GM18951 (cell line): ENCODE measurements at regions not wholly inside any gene's neighbourhood (a gene's known extent, or its start where the extent isn't known, plus 50 kb on each side); places are given as distances from the start of the nearest gene placed in this dataset.

Experiments
- POLR2A ChIP-seq: IDR thresholded peaks from 4 replicates; pipeline ENCODE4 v1.6.1; 2011; ENCODE audit warnings: mild to moderate bottlenecking; ENCODE audit not compliant: insufficient read length, insufficient read depth; ENCODE audit errors: extremely low read depth
- in situ Hi-C: fragments of 300-500 bp; cut with MboI; formaldehyde crosslinking; loops from one replicate; pipeline ENCODE4 v1.12.0; 2022; ENCODE audit warnings: low sequenced_read_pairs, mixed read lengths, inconsistent platforms; ENCODE audit not compliant: unreplicated experiment

- in situ Hi-C loops = no loop called here
- TF ChIP-seq POLR2A = no peak
Observed at GRCh38 chr19:30865511-30865910, 483.7 kb downstream of the TSHZ3 start.

- in situ Hi-C loops = no loop called here
- TF ChIP-seq POLR2A = no peak
Observed at GRCh38 chr19:30864391-30865215, 484.6 kb downstream of the TSHZ3 start.

- in situ Hi-C loops = no loop called here
Observed at GRCh38 chr19:30862876-30863275, 486.4 kb downstream of the TSHZ3 start.

GRCh38 chr19:30861919-30862318, 487.3 kb downstream of the TSHZ3 start:
- in situ Hi-C loops = no loop called here

More at GRCh38 chr19:30862876-30863275, 486.4 kb downstream of the TSHZ3 start:
- TF ChIP-seq POLR2A = no peak

GRCh38 chr19:30857966-30858490, 485.8 kb downstream of the ZNF536 start:
- in situ Hi-C loops = no loop called here
- no peak for TF ChIP-seq POLR2A

More at GRCh38 chr19:30861919-30862318, 487.3 kb downstream of the TSHZ3 start:
- no peak for TF ChIP-seq POLR2A

- TF ChIP-seq POLR2A = no peak
- in situ Hi-C loops = no loop called here
Observed at GRCh38 chr19:30857388-30857787, 485.2 kb downstream of the ZNF536 start.

GRCh38 chr19:30856786-30857185, 484.6 kb downstream of the ZNF536 start:
- in situ Hi-C loops = no loop called here

GRCh38 chr19:30856376-30856775, 484.2 kb downstream of the ZNF536 start:
- in situ Hi-C loops = no loop called here
- TF ChIP-seq POLR2A = no peak

More at GRCh38 chr19:30856786-30857185, 484.6 kb downstream of the ZNF536 start:
- TF ChIP-seq POLR2A = no peak

- TF ChIP-seq POLR2A = no peak
- in situ Hi-C loops = no loop called here
Observed at GRCh38 chr19:30855442-30855841, 483.3 kb downstream of the ZNF536 start.

- in situ Hi-C loops = no loop called here
- no peak for TF ChIP-seq POLR2A
Observed at GRCh38 chr19:30854661-30855060, 482.5 kb downstream of the ZNF536 start.

- in situ Hi-C loops = no loop called here
Observed at GRCh38 chr19:30854207-30854606, 482.0 kb downstream of the ZNF536 start.

GRCh38 chr19:30853036-30853435, 480.9 kb downstream of the ZNF536 start:
- TF ChIP-seq POLR2A = no peak
- in situ Hi-C loops = no loop called here

More at GRCh38 chr19:30854207-30854606, 482.0 kb downstream of the ZNF536 start:
- TF ChIP-seq POLR2A = no peak

GRCh38 chr19:30852168-30852567, 480.0 kb downstream of the ZNF536 start:
- in situ Hi-C loops = no loop called here
- TF ChIP-seq POLR2A = no peak

GRCh38 chr19:30851646-30852045, 479.5 kb downstream of the ZNF536 start:
- no peak for TF ChIP-seq POLR2A
- in situ Hi-C loops = no loop called here
